ENCODE measurements at regions not wholly inside any gene's neighbourhood (a gene's known extent, or its start where the extent isn't known, plus 50 kb on each side); places are given as distances from the start of the nearest gene placed in this dataset.

DNA sequence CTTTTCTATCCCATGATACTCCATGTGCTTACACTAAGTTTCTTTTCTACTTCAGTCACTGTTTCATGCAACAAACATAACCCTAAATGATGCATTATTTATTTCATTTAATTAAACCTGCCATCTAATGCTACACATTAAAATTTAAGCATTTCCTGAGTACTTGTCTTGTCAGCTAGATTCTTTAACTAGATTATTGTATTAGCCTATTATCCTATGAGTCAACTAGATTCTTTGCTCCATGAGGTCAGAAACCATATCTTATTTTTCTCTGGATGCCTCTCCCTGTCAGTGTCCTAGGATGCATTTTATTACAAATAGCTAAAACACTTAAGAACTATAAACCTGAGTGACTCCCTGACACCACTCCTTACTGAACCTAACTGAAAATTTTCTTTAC is 652.4 kb downstream of the SLC4A3 start:
- TF ChIP-seq SMC3 (conservative IDR thresholded peaks at IDR 0.05; ENCODE audit: poor library complexity) (no peak), CTCF (IDR thresholded peaks at IDR 0.05; ENCODE audit: poor library complexity, severe bottlenecking) (no peak), EP300 (conservative IDR thresholded peaks at IDR 0.05; ENCODE audit: poor library complexity, severe bottlenecking) (no peak), REST (IDR thresholded peaks at IDR 0.05; ENCODE audit: borderline replicate concordance) (no peak), EZH2 (IDR thresholded peaks at IDR 0.05; ENCODE audit: borderline replicate concordance, insufficient read depth, low read length, poor library complexity, severe bottlenecking) (no peak), MXI1 (conservative IDR thresholded peaks at IDR 0.05; ENCODE audit: poor library complexity, severe bottlenecking) (no peak), TAF1 (IDR thresholded peaks at IDR 0.05; ENCODE audit: low read depth) (no peak)
- Histone ChIP-seq H3K9me2 (ENCODE audit: insufficient read depth, low read length) (no peaks in the 10 kb centered on the region), H2AFZ (ENCODE audit: low read depth, low read length) (no peak overlapping the region), H3K27me3 (ENCODE audit: insufficient read depth, low read depth, low read length) (no peaks in the 10 kb centered on the region), H3K4me3 (ENCODE audit: low read length) (no peak overlapping the region), H4K20me1 (ENCODE audit: insufficient read depth) (no peaks in the 10 kb centered on the region), H3K36me3 (ENCODE audit: insufficient read depth, low read length) (no peaks in the 10 kb centered on the region), H3K4me2 (ENCODE audit: low read length) (no peak overlapping the region), H3K9me3 (ENCODE audit: low read length) (no peaks in the 10 kb centered on the region), H3F3A (ENCODE audit: insufficient read depth, low read length, poor library complexity, severe bottlenecking) (no peaks in the 10 kb centered on the region), H3K27ac (ENCODE audit: low read length) (no peak overlapping the region), H3K9ac (ENCODE audit: low read length) (no peak overlapping the region), H3K79me2 (replicated peaks; ENCODE audit: insufficient read depth, low read length) (no peaks in the 10 kb centered on the region)

DNA sequence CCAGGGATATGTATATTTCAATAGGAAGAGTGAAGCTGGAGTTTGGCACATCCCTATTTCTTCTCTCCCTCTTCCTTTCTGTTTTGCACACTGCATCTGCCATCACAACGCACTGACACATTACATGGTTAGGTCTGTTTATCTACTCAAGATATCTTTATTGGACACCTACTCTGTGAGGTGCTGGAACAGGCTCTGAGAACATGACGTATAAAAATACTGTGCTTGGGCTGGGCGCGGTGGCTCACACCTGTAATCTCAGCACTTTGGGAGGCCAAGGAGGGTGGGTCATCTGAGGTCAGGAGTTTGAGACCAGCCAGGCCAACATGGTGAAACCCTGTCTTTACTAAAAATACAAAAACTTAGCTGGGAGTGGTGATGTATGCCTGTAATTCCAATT is 653.3 kb downstream of the SLC4A3 start:
- Histone ChIP-seq H3K4me2 (ENCODE audit: low read length) (no peak overlapping the region), H3F3A (ENCODE audit: insufficient read depth, low read length, poor library complexity, severe bottlenecking) (no peaks in the 10 kb centered on the region), H3K4me3 (ENCODE audit: low read length) (no peak overlapping the region), H4K20me1 (ENCODE audit: insufficient read depth) (no peaks in the 10 kb centered on the region), H3K79me2 (replicated peaks; ENCODE audit: insufficient read depth, low read length) (no peaks in the 10 kb centered on the region), H3K36me3 (ENCODE audit: insufficient read depth, low read length) (no peaks in the 10 kb centered on the region), H3K9me2 (ENCODE audit: insufficient read depth, low read length) (no peaks in the 10 kb centered on the region), H3K27ac (ENCODE audit: low read length) (no peak overlapping the region), H3K9ac (ENCODE audit: low read length) (no peak overlapping the region), H2AFZ (ENCODE audit: low read depth, low read length) (no peak overlapping the region), H3K27me3 (ENCODE audit: insufficient read depth, low read depth, low read length) (no peaks in the 10 kb centered on the region), H3K9me3 (ENCODE audit: low read length) (no peaks in the 10 kb centered on the region)
- no peak for TF ChIP-seq REST (IDR thresholded peaks at IDR 0.05; ENCODE audit: borderline replicate concordance)
- TF ChIP-seq EZH2 (IDR thresholded peaks at IDR 0.05; ENCODE audit: borderline replicate concordance, insufficient read depth, low read length, poor library complexity, severe bottlenecking), result no peak
- no peak for TF ChIP-seq TAF1 (IDR thresholded peaks at IDR 0.05; ENCODE audit: low read depth)
